Thymus (tissue), 11 donors: ENCODE measurements at regions not wholly inside any gene's neighbourhood (a gene's known extent, or its start where the extent isn't known, plus 50 kb on each side); places are given as distances from the start of the nearest gene placed in this dataset.
"Not testable (repeated sequence)": the region's sequence is repeated elsewhere in the genome, so short reads cannot be mapped to it uniquely, and the experiment has no call there.

Experiments used
- DNase-seq, 9 donors: peaks; one replicate each; pipeline ENCODE4 v3.0.0-alpha.2; 2013; ENCODE audit warnings: low spot score in 9 of 9, low read depth in 6 of 9, missing footprints in 1 of 9
- H3K27ac ChIP-seq, 2 donors: one replicate each; pipeline ENCODE4 v1.5.1; 2013; ENCODE audit warnings: control low read depth in 1 of 2, low read depth in 1 of 2, low read length in 1 of 2, mild to moderate bottlenecking in 1 of 2, moderate library complexity in 1 of 2
- H3K27me3 ChIP-seq, 2 donors: one replicate each; pipeline ENCODE4 v1.5.1; 2013; ENCODE audit warnings: low read length in 1 of 2; ENCODE audit not compliant: control insufficient read depth in 2 of 2, insufficient read depth in 1 of 2
- H3K36me3 ChIP-seq, 2 donors: one replicate each; pipeline ENCODE4 v1.5.1; 2013; ENCODE audit warnings: low read length in 1 of 2, mild to moderate bottlenecking in 1 of 2, moderate library complexity in 1 of 2; ENCODE audit not compliant: control insufficient read depth in 2 of 2, insufficient read depth in 2 of 2
- H3K4me1 ChIP-seq, 2 donors: one replicate each; pipeline ENCODE4 v1.5.1; 2013; ENCODE audit warnings: low read length in 2 of 2; ENCODE audit not compliant: control insufficient read depth in 2 of 2, insufficient read depth in 2 of 2
- H3K4me3 ChIP-seq, 2 donors: one replicate each; pipeline ENCODE4 v1.5.1; 2013; ENCODE audit warnings: low read length in 2 of 2, control low read depth in 1 of 2, mild to moderate bottlenecking in 1 of 2
- H3K9me3 ChIP-seq, 2 donors: one replicate each; pipeline ENCODE4 v1.5.1; 2013; ENCODE audit warnings: low read length in 1 of 2, mild to moderate bottlenecking in 1 of 2; ENCODE audit not compliant: control insufficient read depth in 2 of 2, insufficient read depth in 1 of 2
- WGBS: extraction: QIAGEN DNeasy Blood & Tissue Kit; methylation state at CpG from one replicate; pipeline ENCODE4 v1.1.7; 2013; 5-methylcytosine and 5-hydroxymethylcytosine counted together
- donor health status: healthy.

- Histone ChIP-seq H3K36me3 (no peaks in the 10 kb centered on the region), H3K4me1 (no peaks in the 10 kb centered on the region), H3K9me3 (no peaks in the 10 kb centered on the region), H3K4me3 (no peak overlapping the region), H3K27ac (no peak overlapping the region), H3K27me3 (peaks cover 0 to 2% of the 10 kb centered on the region in 2 donors)
- DNase-seq, result no peak
- 85% methylated on average over 16 of the region's 16 CpGs for WGBS
Measured at GRCh38 chr17:16872351-16873173, 99.4 kb downstream of the TNFRSF13B start.

- H3K27ac ChIP-seq, DNase-seq, H3K4me3 ChIP-seq, H3K9me3 ChIP-seq, H3K36me3 ChIP-seq, H3K4me1 ChIP-seq, H3K27me3 ChIP-seq: not testable (repeated sequence)
- WGBS, result 93% methylated on average over 17 of the region's 17 CpGs
Measured at GRCh38 chr17:16871446-16872190, 100.3 kb downstream of the TNFRSF13B start.

- DNase-seq, result no peak
- 85% methylated on average over 26 of the region's 26 CpGs for WGBS
- H3K36me3 ChIP-seq, result no peaks in the 10 kb centered on the region
Measured at GRCh38 chr17:16870253-16871245, 101.4 kb downstream of the TNFRSF13B start.

GRCh38 chr17:16869531-16870252 lies 102.2 kb downstream of the TNFRSF13B start:
- H3K36me3 ChIP-seq, H3K4me3 ChIP-seq, DNase-seq, H3K9me3 ChIP-seq, H3K4me1 ChIP-seq, H3K27me3 ChIP-seq, H3K27ac ChIP-seq: not testable (repeated sequence)
- WGBS, result 98% methylated on average over 10 of the region's 11 CpGs

More at GRCh38 chr17:16870253-16871245, 101.4 kb downstream of the TNFRSF13B start:
- H3K4me1 ChIP-seq, result no peaks in the 10 kb centered on the region
- no peaks in the 10 kb centered on the region for H3K9me3 ChIP-seq
- H3K27ac ChIP-seq, result no peak overlapping the region
- peaks cover 0 to 2% of the 10 kb centered on the region in 2 donors for H3K27me3 ChIP-seq
- H3K4me3 ChIP-seq, result no peak overlapping the region

GRCh38 chr17:16868616-16869015 lies 103.3 kb downstream of the TNFRSF13B start:
- DNase-seq, H3K4me1 ChIP-seq, H3K27ac ChIP-seq, H3K4me3 ChIP-seq, H3K36me3 ChIP-seq, H3K27me3 ChIP-seq, H3K9me3 ChIP-seq: not testable (repeated sequence)
- WGBS, result 93% methylated on average over 13 of the region's 13 CpGs

GRCh38 chr17:16867545-16867944 lies 104.4 kb downstream of the TNFRSF13B start:
- not testable (repeated sequence) for H3K27ac ChIP-seq, H3K4me1 ChIP-seq, H3K36me3 ChIP-seq, H3K4me3 ChIP-seq, H3K9me3 ChIP-seq, H3K27me3 ChIP-seq, DNase-seq
- 91% methylated on average over 3 of the region's 5 CpGs for WGBS

GRCh38 chr17:16866841-16867240 lies 105.1 kb downstream of the TNFRSF13B start:
- not testable (repeated sequence) for H3K4me3 ChIP-seq, H3K27ac ChIP-seq, H3K9me3 ChIP-seq, H3K36me3 ChIP-seq, DNase-seq, H3K4me1 ChIP-seq, H3K27me3 ChIP-seq
- 95% methylated on average over 6 of the region's 6 CpGs for WGBS

- Histone ChIP-seq H3K27ac (no peak overlapping the region), H3K4me3 (no peak overlapping the region), H3K9me3 (no peaks in the 10 kb centered on the region), H3K27me3 (no peaks in the 10 kb centered on the region), H3K4me1 (no peaks in the 10 kb centered on the region), H3K36me3 (no peaks in the 10 kb centered on the region)
- DNase-seq, result no peak
- 94% methylated on average over 8 of the region's 8 CpGs for WGBS
Measured at GRCh38 chr17:16866436-16866835, 105.5 kb downstream of the TNFRSF13B start.
